ENCODE measurements at regions not wholly inside any gene's neighbourhood (a gene's known extent, or its start where the extent isn't known, plus 50 kb on each side); places are given as distances from the start of the nearest gene placed in this dataset.
A peak's percentile ranks its signal among the peaks of the same experiment; 100 is the strongest.

- no peak for DNase-seq
- H3K36me3 ChIP-seq (ENCODE audit: control insufficient read depth in 4 of 4, insufficient read depth in 4 of 4, low read length in 4 of 4) = no peaks in the 10 kb centered on the region
- no peak overlapping the region for H3K9ac ChIP-seq (ENCODE audit: insufficient read depth in 1 of 2, low read length in 2 of 2)
- peaks cover 0 to 2% (median 0%) of the 10 kb centered on the region in 4 donors for H3K9me3 ChIP-seq (ENCODE audit: control insufficient read depth in 4 of 4, insufficient read depth in 3 of 4, low read length in 3 of 4)
- no peak overlapping the region for H3K4me3 ChIP-seq
- H3K4me1 ChIP-seq (ENCODE audit: control insufficient read depth in 5 of 5, insufficient read depth in 5 of 5, low read length in 5 of 5) = peaks cover 0 to 8% (median 3%) of the 10 kb centered on the region in 5 donors
- H3K27me3 ChIP-seq (ENCODE audit: control insufficient read depth in 3 of 3, insufficient read depth in 3 of 3, low read length in 2 of 3) = no peaks in the 10 kb centered on the region
- ATAC-seq (ENCODE audit: insufficient read depth, low FRiP score) = no peak
- TF ChIP-seq CTCF (IDR thresholded peaks at IDR 0.05; ENCODE audit: control extremely low read depth, extremely low read depth) = no peak
- no peak overlapping the region for H3K27ac ChIP-seq (ENCODE audit: low read depth in 1 of 2, low read length in 1 of 2)
- WGBS, 2 donors = 83 to 88% methylated on average over 15 of the region's 15 CpGs
These were observed 98.1 kb upstream of the CDYL2 start for GRCh38 chr16:80902306-80903110.

GRCh38 chr16:80900593-80900954 lies 96.2 kb upstream of the CDYL2 start:
- no peaks in the 10 kb centered on the region for H3K36me3 ChIP-seq (ENCODE audit: control insufficient read depth in 4 of 4, insufficient read depth in 4 of 4, low read length in 4 of 4)
- no peak for TF ChIP-seq CTCF (IDR thresholded peaks at IDR 0.05; ENCODE audit: control extremely low read depth, extremely low read depth)
- no peaks in the 10 kb centered on the region for H3K27me3 ChIP-seq (ENCODE audit: control insufficient read depth in 3 of 3, insufficient read depth in 3 of 3, low read length in 2 of 3)
- H3K27ac ChIP-seq (ENCODE audit: low read depth in 1 of 2, low read length in 1 of 2) = peak overlapping the region in 1 of 2 donors; percentile 10
- ATAC-seq (ENCODE audit: insufficient read depth, low FRiP score) (no peak), DNase-seq (no peak)
- H3K4me3 ChIP-seq = no peak overlapping the region
- peaks cover 0 to 8% (median 3%) of the 10 kb centered on the region in 5 donors for H3K4me1 ChIP-seq (ENCODE audit: control insufficient read depth in 5 of 5, insufficient read depth in 5 of 5, low read length in 5 of 5)
- H3K9me3 ChIP-seq (ENCODE audit: control insufficient read depth in 4 of 4, insufficient read depth in 3 of 4, low read length in 3 of 4) = peaks cover 0 to 2% (median 0%) of the 10 kb centered on the region in 4 donors
- no peak overlapping the region for H3K9ac ChIP-seq (ENCODE audit: insufficient read depth in 1 of 2, low read length in 2 of 2)
- 62 to 78% methylated on average over 8 of the region's 8 CpGs for WGBS, 2 donors

- ATAC-seq (ENCODE audit: insufficient read depth, low FRiP score) = peak; percentile 61
These were observed 95.6 kb upstream of the CDYL2 start for GRCh38 chr16:80899809-80900592.

More at GRCh38 chr16:80899809-80900592, 95.6 kb upstream of the CDYL2 start:
- H3K9me3 ChIP-seq (ENCODE audit: control insufficient read depth in 4 of 4, insufficient read depth in 3 of 4, low read length in 3 of 4) = peaks cover 0 to 2% (median 0%) of the 10 kb centered on the region in 4 donors
- H3K36me3 ChIP-seq (ENCODE audit: control insufficient read depth in 4 of 4, insufficient read depth in 4 of 4, low read length in 4 of 4) = no peaks in the 10 kb centered on the region
- H3K27ac ChIP-seq (ENCODE audit: low read depth in 1 of 2, low read length in 1 of 2) = peak overlapping the region in 1 of 2 donors; percentile 3
- H3K4me1 ChIP-seq (ENCODE audit: control insufficient read depth in 5 of 5, insufficient read depth in 5 of 5, low read length in 5 of 5) = peaks cover 0 to 8% (median 3%) of the 10 kb centered on the region in 5 donors
- no peak for TF ChIP-seq CTCF (IDR thresholded peaks at IDR 0.05; ENCODE audit: control extremely low read depth, extremely low read depth)
- H3K9ac ChIP-seq (ENCODE audit: insufficient read depth in 1 of 2, low read length in 2 of 2) = no peak overlapping the region
- peak; percentile 80 to 89 (median 81) for DNase-seq
- no peaks in the 10 kb centered on the region for H3K27me3 ChIP-seq (ENCODE audit: control insufficient read depth in 3 of 3, insufficient read depth in 3 of 3, low read length in 2 of 3)
- H3K4me3 ChIP-seq = no peak overlapping the region
- 46 to 68% methylated on average over 11 of the region's 11 CpGs for WGBS, 2 donors
